WTC11 (cell line): ENCODE measurements at regions not wholly inside any gene's neighbourhood (a gene's known extent, or its start where the extent isn't known, plus 50 kb on each side); places are given as distances from the start of the nearest gene placed in this dataset.

ENCODE experiments used
- ATAC-seq: fragments of 200-7000 bp; cut with Tn5 transposase; 2 replicates; pipeline ENCODE4 v1.10.0; 2021; ENCODE audit warnings: mild to moderate bottlenecking, moderate library complexity
- CTCF ChIA-PET: fragments of 300-600 bp; sonication (Branson Sonifier 250); formaldehyde crosslinking; loops from one replicate; lab custom pipeline; 2021; ENCODE audit warnings: antibody characterized with exemption; lab: Charles Lee
- POLR2A ChIA-PET: fragments of 350-600 bp; sonication (Branson Sonifier 250); formaldehyde crosslinking; loops from one replicate; lab custom pipeline; 2021; ENCODE audit warnings: antibody characterized with exemption; lab: Charles Lee
- DNase-seq: peaks from one replicate; pipeline ENCODE4 v3.0.0; 2021; ENCODE audit warnings: low spot score
- H3K27ac Mint-ChIP-seq: 2 replicates; pipeline ENCODE4 v1.8.0; 2021; ENCODE audit warnings: mixed read lengths
- H3K27me3 Mint-ChIP-seq: 2 replicates; pipeline ENCODE4 v1.8.0; 2021; ENCODE audit warnings: low read depth, mild to moderate bottlenecking, moderate library complexity, mixed read lengths
- H3K36me3 Mint-ChIP-seq: 2 replicates; pipeline ENCODE4 v1.8.0; 2021; ENCODE audit warnings: mixed read lengths
- H3K4me1 Mint-ChIP-seq: 2 replicates; pipeline ENCODE4 v1.8.0; 2022; ENCODE audit warnings: mixed read lengths
- H3K4me3 Mint-ChIP-seq: 2 replicates; pipeline ENCODE4 v1.8.0; 2021; ENCODE audit warnings: mild to moderate bottlenecking, moderate library complexity, mixed read lengths
- H3K9me3 Mint-ChIP-seq: 2 replicates; pipeline ENCODE4 v1.8.0; 2021; ENCODE audit warnings: mixed read lengths
- ATF1 ChIP-seq: sonication (generic); formaldehyde crosslinking; IDR thresholded peaks from 2 replicates; pipeline ENCODE4 v1.8.1; 2023; ENCODE audit warnings: mild to moderate bottlenecking, moderate library complexity, missing genetic modification reagents
- CREB1 ChIP-seq: sonication (generic); formaldehyde crosslinking; IDR thresholded peaks from 2 replicates; pipeline ENCODE4 v1.8.0; 2023; ENCODE audit warnings: mild to moderate bottlenecking, missing genetic modification reagents
- CREM ChIP-seq: sonication (generic); formaldehyde crosslinking; IDR thresholded peaks from 2 replicates; pipeline ENCODE4 v1.8.1; 2022; ENCODE audit warnings: mild to moderate bottlenecking, missing genetic modification reagents, moderate library complexity
- ESRRA ChIP-seq: sonication (generic); formaldehyde crosslinking; IDR thresholded peaks from 2 replicates; pipeline ENCODE4 v1.8.1; 2022; ENCODE audit warnings: mild to moderate bottlenecking, missing genetic modification reagents, borderline replicate concordance
- FOXJ3 ChIP-seq: sonication (generic); formaldehyde crosslinking; IDR thresholded peaks from 2 replicates; pipeline ENCODE4 v1.9.0; 2021; ENCODE audit warnings: missing genetic modification reagents, mild to moderate bottlenecking, borderline replicate concordance
- FOXP1 ChIP-seq: sonication (generic); formaldehyde crosslinking; IDR thresholded peaks from 2 replicates; pipeline ENCODE4 v1.8.0; 2022; ENCODE audit warnings: missing genetic modification reagents, mild to moderate bottlenecking, moderate library complexity, borderline replicate concordance
- JUN ChIP-seq: sonication (generic); formaldehyde crosslinking; IDR thresholded peaks from 2 replicates; pipeline ENCODE4 v1.8.0; 2023; ENCODE audit warnings: mild to moderate bottlenecking, missing genetic modification reagents
- KAT7 ChIP-seq: sonication (generic); formaldehyde crosslinking; IDR thresholded peaks from 2 replicates; pipeline ENCODE4 v1.8.1; 2023; ENCODE audit warnings: missing genetic modification reagents, mild to moderate bottlenecking, borderline replicate concordance
- PRRX2 ChIP-seq: fragments of 250-450 bp; sonication (Bioruptor Pico); IDR thresholded peaks from 2 replicates; pipeline ENCODE4 v1.8.0; 2021; ENCODE audit warnings: mild to moderate bottlenecking
- SP1 ChIP-seq: sonication (generic); formaldehyde crosslinking; conservative IDR thresholded peaks from 2 replicates; pipeline ENCODE4 v1.8.1; 2022; ENCODE audit warnings: missing genetic modification reagents
- TP53 ChIP-seq: sonication (generic); formaldehyde crosslinking; IDR thresholded peaks from 2 replicates; pipeline ENCODE4 v1.8.1; 2023; ENCODE audit warnings: mild to moderate bottlenecking, missing genetic modification reagents
- TF ChIP-seq, protein P1 (sequence below): sonication (generic); formaldehyde crosslinking; IDR thresholded peaks from 2 replicates; pipeline ENCODE4 v1.8.1; 2022; ENCODE audit warnings: low read depth, missing genetic modification reagents, borderline replicate concordance
- TF ChIP-seq, protein P2 (sequence below): sonication (generic); formaldehyde crosslinking; IDR thresholded peaks from 2 replicates; pipeline ENCODE4 v1.8.0; 2023; ENCODE audit warnings: missing genetic modification reagents, mild to moderate bottlenecking, borderline replicate concordance
- TF ChIP-seq, protein P3 (sequence below): sonication (generic); formaldehyde crosslinking; IDR thresholded peaks from 2 replicates; pipeline ENCODE4 v1.8.0; 2022; ENCODE audit warnings: mild to moderate bottlenecking, missing genetic modification reagents
- TF ChIP-seq, protein P4 (sequence below): sonication (generic); formaldehyde crosslinking; IDR thresholded peaks from 2 replicates; pipeline ENCODE4 v1.8.0; 2022; ENCODE audit warnings: mild to moderate bottlenecking, missing genetic modification reagents
- TF ChIP-seq, protein P5 (sequence below): sonication (generic); formaldehyde crosslinking; IDR thresholded peaks from 2 replicates; pipeline ENCODE4 v1.8.1; 2022; ENCODE audit warnings: mild to moderate bottlenecking, missing genetic modification reagents, moderate library complexity, borderline replicate concordance

DNA sequence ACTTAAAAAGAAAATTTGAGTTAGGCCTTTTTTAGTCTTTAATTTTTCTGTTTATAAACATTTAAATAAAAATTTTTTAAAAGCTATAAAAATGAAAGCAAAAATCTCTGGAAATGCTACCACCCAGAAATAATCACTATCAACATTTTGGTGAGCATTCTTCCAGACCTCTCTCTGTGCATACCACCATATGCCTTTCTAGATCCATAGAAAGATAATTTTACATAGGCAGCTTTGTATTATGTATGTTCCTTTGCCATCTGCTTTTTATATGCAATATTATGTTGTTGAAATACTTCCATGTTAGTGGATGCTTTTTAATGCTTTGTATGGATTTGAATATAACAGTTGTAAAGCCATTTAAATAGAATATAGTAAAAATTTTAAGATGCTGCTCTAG, 496.7 kb upstream of the HTR1E start:
- Mint-ChIP-seq H3K27ac (no peak overlapping the region), H3K27me3 (no peaks in the 10 kb centered on the region), H3K36me3 (no peaks in the 10 kb centered on the region), H3K4me1 (no peaks in the 10 kb centered on the region), H3K9me3 (peaks cover 7% of the 10 kb centered on the region), H3K4me3 (no peak overlapping the region)
- ATAC-seq: no peak
- no peak for DNase-seq
- TF ChIP-seq, protein P1, sequence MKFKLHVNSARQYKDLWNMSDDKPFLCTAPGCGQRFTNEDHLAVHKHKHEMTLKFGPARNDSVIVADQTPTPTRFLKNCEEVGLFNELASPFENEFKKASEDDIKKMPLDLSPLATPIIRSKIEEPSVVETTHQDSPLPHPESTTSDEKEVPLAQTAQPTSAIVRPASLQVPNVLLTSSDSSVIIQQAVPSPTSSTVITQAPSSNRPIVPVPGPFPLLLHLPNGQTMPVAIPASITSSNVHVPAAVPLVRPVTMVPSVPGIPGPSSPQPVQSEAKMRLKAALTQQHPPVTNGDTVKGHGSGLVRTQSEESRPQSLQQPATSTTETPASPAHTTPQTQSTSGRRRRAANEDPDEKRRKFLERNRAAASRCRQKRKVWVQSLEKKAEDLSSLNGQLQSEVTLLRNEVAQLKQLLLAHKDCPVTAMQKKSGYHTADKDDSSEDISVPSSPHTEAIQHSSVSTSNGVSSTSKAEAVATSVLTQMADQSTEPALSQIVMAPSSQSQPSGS (CRISPR knock-in tag): no peak
- TF ChIP-seq PRRX2 (CRISPR knock-in tag) (no peak), TP53 (CRISPR knock-in tag) (no peak)
- TF ChIP-seq, protein P2, sequence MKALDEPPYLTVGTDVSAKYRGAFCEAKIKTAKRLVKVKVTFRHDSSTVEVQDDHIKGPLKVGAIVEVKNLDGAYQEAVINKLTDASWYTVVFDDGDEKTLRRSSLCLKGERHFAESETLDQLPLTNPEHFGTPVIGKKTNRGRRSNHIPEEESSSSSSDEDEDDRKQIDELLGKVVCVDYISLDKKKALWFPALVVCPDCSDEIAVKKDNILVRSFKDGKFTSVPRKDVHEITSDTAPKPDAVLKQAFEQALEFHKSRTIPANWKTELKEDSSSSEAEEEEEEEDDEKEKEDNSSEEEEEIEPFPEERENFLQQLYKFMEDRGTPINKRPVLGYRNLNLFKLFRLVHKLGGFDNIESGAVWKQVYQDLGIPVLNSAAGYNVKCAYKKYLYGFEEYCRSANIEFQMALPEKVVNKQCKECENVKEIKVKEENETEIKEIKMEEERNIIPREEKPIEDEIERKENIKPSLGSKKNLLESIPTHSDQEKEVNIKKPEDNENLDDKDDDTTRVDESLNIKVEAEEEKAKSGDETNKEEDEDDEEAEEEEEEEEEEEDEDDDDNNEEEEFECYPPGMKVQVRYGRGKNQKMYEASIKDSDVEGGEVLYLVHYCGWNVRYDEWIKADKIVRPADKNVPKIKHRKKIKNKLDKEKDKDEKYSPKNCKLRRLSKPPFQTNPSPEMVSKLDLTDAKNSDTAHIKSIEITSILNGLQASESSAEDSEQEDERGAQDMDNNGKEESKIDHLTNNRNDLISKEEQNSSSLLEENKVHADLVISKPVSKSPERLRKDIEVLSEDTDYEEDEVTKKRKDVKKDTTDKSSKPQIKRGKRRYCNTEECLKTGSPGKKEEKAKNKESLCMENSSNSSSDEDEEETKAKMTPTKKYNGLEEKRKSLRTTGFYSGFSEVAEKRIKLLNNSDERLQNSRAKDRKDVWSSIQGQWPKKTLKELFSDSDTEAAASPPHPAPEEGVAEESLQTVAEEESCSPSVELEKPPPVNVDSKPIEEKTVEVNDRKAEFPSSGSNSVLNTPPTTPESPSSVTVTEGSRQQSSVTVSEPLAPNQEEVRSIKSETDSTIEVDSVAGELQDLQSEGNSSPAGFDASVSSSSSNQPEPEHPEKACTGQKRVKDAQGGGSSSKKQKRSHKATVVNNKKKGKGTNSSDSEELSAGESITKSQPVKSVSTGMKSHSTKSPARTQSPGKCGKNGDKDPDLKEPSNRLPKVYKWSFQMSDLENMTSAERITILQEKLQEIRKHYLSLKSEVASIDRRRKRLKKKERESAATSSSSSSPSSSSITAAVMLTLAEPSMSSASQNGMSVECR (CRISPR knock-in tag): no peak
- TF ChIP-seq, protein P3, sequence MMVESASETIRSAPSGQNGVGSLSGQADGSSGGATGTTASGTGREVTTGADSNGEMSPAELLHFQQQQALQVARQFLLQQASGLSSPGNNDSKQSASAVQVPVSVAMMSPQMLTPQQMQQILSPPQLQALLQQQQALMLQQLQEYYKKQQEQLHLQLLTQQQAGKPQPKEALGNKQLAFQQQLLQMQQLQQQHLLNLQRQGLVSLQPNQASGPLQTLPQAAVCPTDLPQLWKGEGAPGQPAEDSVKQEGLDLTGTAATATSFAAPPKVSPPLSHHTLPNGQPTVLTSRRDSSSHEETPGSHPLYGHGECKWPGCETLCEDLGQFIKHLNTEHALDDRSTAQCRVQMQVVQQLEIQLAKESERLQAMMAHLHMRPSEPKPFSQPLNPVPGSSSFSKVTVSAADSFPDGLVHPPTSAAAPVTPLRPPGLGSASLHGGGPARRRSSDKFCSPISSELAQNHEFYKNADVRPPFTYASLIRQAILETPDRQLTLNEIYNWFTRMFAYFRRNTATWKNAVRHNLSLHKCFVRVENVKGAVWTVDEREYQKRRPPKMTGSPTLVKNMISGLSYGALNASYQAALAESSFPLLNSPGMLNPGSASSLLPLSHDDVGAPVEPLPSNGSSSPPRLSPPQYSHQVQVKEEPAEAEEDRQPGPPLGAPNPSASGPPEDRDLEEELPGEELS (CRISPR knock-in tag): no peak
- POLR2A ChIA-PET: no interaction called here
- CTCF ChIA-PET: no interaction called here

DNA sequence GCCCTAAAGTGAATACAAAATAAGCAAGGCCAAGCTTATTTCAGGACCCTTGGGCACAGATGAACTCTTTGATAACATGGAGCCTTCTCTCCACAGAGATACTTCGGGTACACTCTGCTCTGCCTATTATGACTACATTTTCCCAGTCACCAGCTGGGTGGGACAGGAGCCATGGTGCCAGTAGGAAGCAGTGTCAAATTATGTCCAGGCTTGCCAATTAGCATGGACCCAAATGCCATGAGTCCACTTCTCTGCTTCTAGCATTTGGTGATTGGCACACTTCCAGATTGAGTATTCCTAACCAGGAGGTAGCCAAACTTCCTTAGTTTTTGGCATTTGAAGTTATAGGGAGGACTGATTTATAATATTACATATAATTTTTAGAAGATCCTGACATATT, 513.8 kb upstream of the HTR1E start:
- Mint-ChIP-seq H3K27ac (no peak overlapping the region), H3K4me1 (peaks cover 2% of the 10 kb centered on the region; the same call in 1 of the 2 replicates), H3K4me3 (no peak overlapping the region), H3K36me3 (no peaks in the 10 kb centered on the region), H3K27me3 (no peaks in the 10 kb centered on the region), H3K9me3 (no peaks in the 10 kb centered on the region)
- TF ChIP-seq KAT7 (CRISPR knock-in tag): no peak
- TF ChIP-seq FOXJ3: no peak
- no peak for TF ChIP-seq JUN (CRISPR knock-in tag)
- TF ChIP-seq, protein P4, sequence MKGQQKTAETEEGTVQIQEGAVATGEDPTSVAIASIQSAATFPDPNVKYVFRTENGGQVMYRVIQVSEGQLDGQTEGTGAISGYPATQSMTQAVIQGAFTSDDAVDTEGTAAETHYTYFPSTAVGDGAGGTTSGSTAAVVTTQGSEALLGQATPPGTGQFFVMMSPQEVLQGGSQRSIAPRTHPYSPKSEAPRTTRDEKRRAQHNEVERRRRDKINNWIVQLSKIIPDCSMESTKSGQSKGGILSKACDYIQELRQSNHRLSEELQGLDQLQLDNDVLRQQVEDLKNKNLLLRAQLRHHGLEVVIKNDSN (CRISPR knock-in tag): no peak
- no peak for DNase-seq
- ATAC-seq: no peak
- ChIA-PET POLR2A (no interaction called here), CTCF (no interaction called here)

DNA sequence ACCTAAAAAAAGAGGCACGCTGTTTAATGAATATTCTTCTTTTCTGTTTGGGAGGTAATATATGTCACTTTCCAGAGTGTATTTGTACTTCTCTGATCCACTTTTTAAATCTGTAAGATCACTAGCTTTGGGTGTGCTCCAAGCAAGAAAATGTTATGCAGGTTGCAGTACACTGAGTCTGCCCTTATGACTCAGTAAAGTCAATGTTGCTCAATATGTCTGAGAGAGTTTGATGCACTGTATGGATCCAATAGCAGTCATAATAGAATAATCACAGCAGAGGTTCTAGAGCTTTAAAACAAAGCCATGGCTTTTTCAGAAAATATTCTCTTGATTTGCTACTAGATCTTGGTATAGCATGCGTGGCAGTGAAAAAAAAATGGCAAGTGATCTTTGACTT, 525.3 kb upstream of the HTR1E start:
- DNase-seq: no peak
- CTCF ChIA-PET: no interaction called here
- H3K9me3 Mint-ChIP-seq: no peaks in the 10 kb centered on the region
- H3K4me1 Mint-ChIP-seq: no peaks in the 10 kb centered on the region
- TF ChIP-seq SP1 (CRISPR knock-in tag) (no peak), CREM (CRISPR knock-in tag) (no peak), FOXP1 (CRISPR knock-in tag) (no peak), ESRRA (CRISPR knock-in tag) (no peak), CREB1 (no peak), ATF1 (no peak), FOXJ3 (no peak)
- TF ChIP-seq, protein P5, sequence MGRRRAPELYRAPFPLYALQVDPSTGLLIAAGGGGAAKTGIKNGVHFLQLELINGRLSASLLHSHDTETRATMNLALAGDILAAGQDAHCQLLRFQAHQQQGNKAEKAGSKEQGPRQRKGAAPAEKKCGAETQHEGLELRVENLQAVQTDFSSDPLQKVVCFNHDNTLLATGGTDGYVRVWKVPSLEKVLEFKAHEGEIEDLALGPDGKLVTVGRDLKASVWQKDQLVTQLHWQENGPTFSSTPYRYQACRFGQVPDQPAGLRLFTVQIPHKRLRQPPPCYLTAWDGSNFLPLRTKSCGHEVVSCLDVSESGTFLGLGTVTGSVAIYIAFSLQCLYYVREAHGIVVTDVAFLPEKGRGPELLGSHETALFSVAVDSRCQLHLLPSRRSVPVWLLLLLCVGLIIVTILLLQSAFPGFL (CRISPR knock-in tag): no peak
- TF ChIP-seq, all 79 proteins: peak for 0
- Mint-ChIP-seq H3K4me3 (no peak overlapping the region), H3K27ac (no peak overlapping the region), H3K36me3 (no peaks in the 10 kb centered on the region), H3K27me3 (no peaks in the 10 kb centered on the region; the same call in 1 of the 2 replicates)
- POLR2A ChIA-PET: no interaction called here
- no peak for ATAC-seq
